ENCODE measurements at regions not wholly inside any gene's neighbourhood (a gene's known extent, or its start where the extent isn't known, plus 50 kb on each side); places are given as distances from the start of the nearest gene placed in this dataset.

GRCh38 chr1:239545466-239545865 lies 159.1 kb downstream of the CHRM3 start:
- Histone ChIP-seq H3K9me3 (ENCODE audit: low read depth, low read length) (no peaks in the 10 kb centered on the region), H3K27ac (no peak overlapping the region), H3K36me3 (ENCODE audit: insufficient read depth, low read length) (no peaks in the 10 kb centered on the region), H3K9ac (ENCODE audit: insufficient read length) (no peak overlapping the region), H3K4me3 (no peak overlapping the region)
- DNase-seq (ENCODE audit: low read depth, low spot score), result no peak
- TF ChIP-seq FOXP2 (optimal IDR thresholded peaks at IDR 0.05; ENCODE audit: control extremely low read depth, extremely low read length, insufficient read depth) (no peak), POLR2AphosphoS5 (IDR thresholded peaks at IDR 0.05; ENCODE audit: borderline replicate concordance, low read depth, low read length) (no peak), EZH2 (IDR thresholded peaks at IDR 0.05) (no peak)

- no peaks in the 10 kb centered on the region for H3K9me3 ChIP-seq (ENCODE audit: low read depth, low read length)
- DNase-seq (ENCODE audit: low read depth, low spot score), result no peak
- H3K9ac ChIP-seq (ENCODE audit: insufficient read length), result no peak overlapping the region
- no peak overlapping the region for H3K4me3 ChIP-seq
- TF ChIP-seq EZH2 (IDR thresholded peaks at IDR 0.05) (no peak), POLR2AphosphoS5 (IDR thresholded peaks at IDR 0.05; ENCODE audit: borderline replicate concordance, low read depth, low read length) (no peak), FOXP2 (optimal IDR thresholded peaks at IDR 0.05; ENCODE audit: control extremely low read depth, extremely low read length, insufficient read depth) (no peak)
- H3K27ac ChIP-seq, result no peak overlapping the region
- no peaks in the 10 kb centered on the region for H3K36me3 ChIP-seq (ENCODE audit: insufficient read depth, low read length)
These were observed 161.6 kb downstream of the CHRM3 start for GRCh38 chr1:239547987-239548386.

- no peak for DNase-seq (ENCODE audit: low read depth, low spot score)
- Histone ChIP-seq H3K36me3 (ENCODE audit: insufficient read depth, low read length) (no peaks in the 10 kb centered on the region), H3K9ac (ENCODE audit: insufficient read length) (no peak overlapping the region), H3K4me3 (no peak overlapping the region), H3K27ac (no peak overlapping the region), H3K9me3 (ENCODE audit: low read depth, low read length) (no peaks in the 10 kb centered on the region)
- TF ChIP-seq EZH2 (IDR thresholded peaks at IDR 0.05) (no peak), POLR2AphosphoS5 (IDR thresholded peaks at IDR 0.05; ENCODE audit: borderline replicate concordance, low read depth, low read length) (no peak), FOXP2 (optimal IDR thresholded peaks at IDR 0.05; ENCODE audit: control extremely low read depth, extremely low read length, insufficient read depth) (no peak)
These were observed 163.8 kb downstream of the CHRM3 start for GRCh38 chr1:239550178-239550577.

GRCh38 chr1:239555350-239555749 lies 169.0 kb downstream of the CHRM3 start:
- no peak for DNase-seq (ENCODE audit: low read depth, low spot score)
- no peaks in the 10 kb centered on the region for H3K36me3 ChIP-seq (ENCODE audit: insufficient read depth, low read length)
- no peak overlapping the region for H3K27ac ChIP-seq
- no peaks in the 10 kb centered on the region for H3K9me3 ChIP-seq (ENCODE audit: low read depth, low read length)
- H3K4me3 ChIP-seq, result no peak overlapping the region
- TF ChIP-seq EZH2 (IDR thresholded peaks at IDR 0.05) (no peak), POLR2AphosphoS5 (IDR thresholded peaks at IDR 0.05; ENCODE audit: borderline replicate concordance, low read depth, low read length) (no peak), FOXP2 (optimal IDR thresholded peaks at IDR 0.05; ENCODE audit: control extremely low read depth, extremely low read length, insufficient read depth) (no peak)
- H3K9ac ChIP-seq (ENCODE audit: insufficient read length), result no peak overlapping the region

GRCh38 chr1:239558559-239558958 lies 172.2 kb downstream of the CHRM3 start:
- Histone ChIP-seq H3K9ac (ENCODE audit: insufficient read length) (no peak overlapping the region), H3K36me3 (ENCODE audit: insufficient read depth, low read length) (no peaks in the 10 kb centered on the region), H3K9me3 (ENCODE audit: low read depth, low read length) (no peaks in the 10 kb centered on the region), H3K27ac (no peak overlapping the region), H3K4me3 (no peak overlapping the region)
- TF ChIP-seq FOXP2 (optimal IDR thresholded peaks at IDR 0.05; ENCODE audit: control extremely low read depth, extremely low read length, insufficient read depth) (no peak), EZH2 (IDR thresholded peaks at IDR 0.05) (no peak), POLR2AphosphoS5 (IDR thresholded peaks at IDR 0.05; ENCODE audit: borderline replicate concordance, low read depth, low read length) (no peak)
- DNase-seq (ENCODE audit: low read depth, low spot score), result no peak

GRCh38 chr1:239558991-239559390 lies 172.6 kb downstream of the CHRM3 start:
- no peak overlapping the region for H3K27ac ChIP-seq
- DNase-seq (ENCODE audit: low read depth, low spot score), result no peak
- H3K36me3 ChIP-seq (ENCODE audit: insufficient read depth, low read length), result no peaks in the 10 kb centered on the region
- no peak overlapping the region for H3K4me3 ChIP-seq
- H3K9ac ChIP-seq (ENCODE audit: insufficient read length), result no peak overlapping the region
- no peaks in the 10 kb centered on the region for H3K9me3 ChIP-seq (ENCODE audit: low read depth, low read length)
- no peak for TF ChIP-seq POLR2AphosphoS5 (IDR thresholded peaks at IDR 0.05; ENCODE audit: borderline replicate concordance, low read depth, low read length)
- no peak for TF ChIP-seq EZH2 (IDR thresholded peaks at IDR 0.05)
- no peak for TF ChIP-seq FOXP2 (optimal IDR thresholded peaks at IDR 0.05; ENCODE audit: control extremely low read depth, extremely low read length, insufficient read depth)

- H3K36me3 ChIP-seq (ENCODE audit: insufficient read depth, low read length), result no peaks in the 10 kb centered on the region
These were observed 174.6 kb downstream of the CHRM3 start for GRCh38 chr1:239560921-239561320.

GRCh38 chr1:239562095-239562494 lies 175.7 kb downstream of the CHRM3 start:
- no peaks in the 10 kb centered on the region for H3K36me3 ChIP-seq (ENCODE audit: insufficient read depth, low read length)
- DNase-seq (ENCODE audit: low read depth, low spot score), result no peak
- no peak overlapping the region for H3K27ac ChIP-seq
- H3K9me3 ChIP-seq (ENCODE audit: low read depth, low read length), result no peaks in the 10 kb centered on the region
- no peak overlapping the region for H3K9ac ChIP-seq (ENCODE audit: insufficient read length)
- no peak for TF ChIP-seq FOXP2 (optimal IDR thresholded peaks at IDR 0.05; ENCODE audit: control extremely low read depth, extremely low read length, insufficient read depth)
- no peak for TF ChIP-seq POLR2AphosphoS5 (IDR thresholded peaks at IDR 0.05; ENCODE audit: borderline replicate concordance, low read depth, low read length)
- TF ChIP-seq EZH2 (IDR thresholded peaks at IDR 0.05), result no peak
- H3K4me3 ChIP-seq, result no peak overlapping the region

More at GRCh38 chr1:239560921-239561320, 174.6 kb downstream of the CHRM3 start:
- no peak for TF ChIP-seq POLR2AphosphoS5 (IDR thresholded peaks at IDR 0.05; ENCODE audit: borderline replicate concordance, low read depth, low read length)
- TF ChIP-seq FOXP2 (optimal IDR thresholded peaks at IDR 0.05; ENCODE audit: control extremely low read depth, extremely low read length, insufficient read depth), result no peak
- TF ChIP-seq EZH2 (IDR thresholded peaks at IDR 0.05), result no peak
- Histone ChIP-seq H3K9me3 (ENCODE audit: low read depth, low read length) (no peaks in the 10 kb centered on the region), H3K9ac (ENCODE audit: insufficient read length) (no peak overlapping the region), H3K27ac (no peak overlapping the region), H3K4me3 (no peak overlapping the region)
- no peak for DNase-seq (ENCODE audit: low read depth, low spot score)

GRCh38 chr1:239563681-239564080 lies 177.3 kb downstream of the CHRM3 start:
- H3K9ac ChIP-seq (ENCODE audit: insufficient read length), result no peak overlapping the region
- DNase-seq (ENCODE audit: low read depth, low spot score), result no peak
- no peak for TF ChIP-seq EZH2 (IDR thresholded peaks at IDR 0.05)
- no peak for TF ChIP-seq POLR2AphosphoS5 (IDR thresholded peaks at IDR 0.05; ENCODE audit: borderline replicate concordance, low read depth, low read length)
- no peak for TF ChIP-seq FOXP2 (optimal IDR thresholded peaks at IDR 0.05; ENCODE audit: control extremely low read depth, extremely low read length, insufficient read depth)
- no peaks in the 10 kb centered on the region for H3K36me3 ChIP-seq (ENCODE audit: insufficient read depth, low read length)
- H3K27ac ChIP-seq, result no peak overlapping the region
- H3K4me3 ChIP-seq, result no peak overlapping the region
- no peaks in the 10 kb centered on the region for H3K9me3 ChIP-seq (ENCODE audit: low read depth, low read length)

Data from SK-N-MC (cell line).